ENCODE measurements at regions not wholly inside any gene's neighbourhood (a gene's known extent, or its start where the extent isn't known, plus 50 kb on each side); places are given as distances from the start of the nearest gene placed in this dataset.

DNA sequence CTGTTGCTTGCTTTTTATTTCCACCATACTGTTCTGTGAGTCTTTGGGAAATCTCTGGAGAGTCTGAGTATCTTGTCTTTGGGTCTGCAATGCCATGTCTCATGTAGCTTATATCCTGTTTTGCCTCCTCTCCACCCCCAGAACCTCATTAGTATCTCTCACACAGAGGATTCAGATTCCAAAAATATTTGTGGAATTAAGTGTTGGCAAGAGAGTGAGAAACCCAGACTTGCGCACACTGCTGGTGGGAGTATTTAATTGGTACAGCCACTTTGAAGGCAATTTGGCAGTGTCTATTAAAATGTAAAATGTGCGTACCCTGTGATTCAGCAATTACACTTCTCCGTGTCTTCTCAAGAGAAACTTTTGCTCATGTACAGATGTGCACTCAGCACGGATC lies 68.6 kb downstream of the ZNF621 start:
- DNase-seq, result no peak

GRCh38 chr3:40597441-40597840 lies 72.7 kb downstream of the ZNF621 start:
- no peak for DNase-seq

- no peak for DNase-seq
Observed at GRCh38 chr3:40598338-40598737, 73.6 kb downstream of the ZNF621 start.

DNA sequence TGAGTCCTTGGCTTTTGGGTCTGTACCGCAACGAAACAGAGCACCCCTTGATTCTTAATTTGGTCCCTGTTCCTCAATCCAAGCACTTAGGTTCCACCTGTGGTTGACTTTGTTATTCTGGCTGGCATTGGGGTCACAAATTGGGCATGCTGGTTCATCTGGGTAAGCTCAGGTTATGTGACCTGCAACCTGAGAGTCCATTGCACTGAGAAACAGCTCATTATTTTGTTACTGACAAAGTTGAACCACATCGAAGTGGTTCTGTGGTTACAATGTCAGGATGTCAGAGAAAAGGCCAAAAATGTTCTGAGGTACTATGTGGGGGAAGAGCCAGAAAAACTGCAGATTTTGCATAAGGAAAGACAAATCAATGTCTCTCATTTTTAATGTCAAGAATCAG lies 74.2 kb downstream of the ZNF621 start:
- no peak for DNase-seq

GRCh38 chr3:40602778-40603385 lies 78.1 kb downstream of the ZNF621 start:
- DNase-seq, result no peak

- no peak for DNase-seq
Observed at GRCh38 chr3:40605960-40606359, 81.2 kb downstream of the ZNF621 start.

DNA sequence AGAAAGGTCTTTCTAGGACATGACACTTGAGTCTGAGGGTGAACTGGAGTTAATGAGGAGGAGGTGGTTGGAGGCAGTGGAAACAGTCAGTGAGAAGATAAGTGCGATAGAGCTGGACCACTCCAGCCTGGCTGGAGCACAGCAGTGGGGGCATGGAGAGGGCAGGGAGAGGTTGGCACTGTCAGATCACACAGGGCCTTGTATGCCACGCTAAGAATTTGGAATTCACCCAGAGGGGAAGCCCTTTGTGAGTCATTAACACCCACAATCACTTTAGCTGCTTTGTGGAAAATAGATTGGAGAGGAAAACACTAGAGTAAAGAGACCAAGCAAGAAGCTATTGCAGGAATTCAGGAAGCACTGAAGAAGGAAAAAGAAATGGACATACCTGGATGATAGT lies 83.3 kb downstream of the ZNF621 start:
- no peak for DNase-seq

DNA sequence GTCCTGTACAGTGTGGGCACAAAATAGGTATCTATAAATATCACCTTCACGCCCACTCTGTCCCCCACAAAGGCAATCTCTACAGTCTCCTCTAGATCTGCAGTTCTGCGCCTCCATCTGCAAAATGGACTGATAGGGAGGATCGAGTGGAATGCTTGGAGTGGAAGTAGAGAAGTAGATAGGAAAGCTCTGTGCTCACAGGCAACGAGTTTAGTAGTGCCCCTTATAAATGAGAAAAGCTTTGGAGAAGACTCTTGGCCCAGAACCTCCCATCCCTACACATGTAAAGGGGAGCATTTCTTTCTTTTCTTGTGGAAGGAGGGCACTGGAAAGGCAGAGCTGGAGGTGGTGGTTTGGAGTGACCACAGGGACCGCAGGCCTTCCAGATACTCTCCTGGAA lies 88.5 kb downstream of the ZNF621 start:
- DNase-seq, result no peak

GRCh38 chr3:40615110-40615915 lies 90.6 kb downstream of the ZNF621 start:
- DNase-seq, result no peak

GRCh38 chr3:40615918-40616819 lies 91.4 kb downstream of the ZNF621 start:
- no peak for DNase-seq

- DNase-seq, result no peak
Observed at GRCh38 chr3:40617084-40617483, 92.3 kb downstream of the ZNF621 start.

DNA sequence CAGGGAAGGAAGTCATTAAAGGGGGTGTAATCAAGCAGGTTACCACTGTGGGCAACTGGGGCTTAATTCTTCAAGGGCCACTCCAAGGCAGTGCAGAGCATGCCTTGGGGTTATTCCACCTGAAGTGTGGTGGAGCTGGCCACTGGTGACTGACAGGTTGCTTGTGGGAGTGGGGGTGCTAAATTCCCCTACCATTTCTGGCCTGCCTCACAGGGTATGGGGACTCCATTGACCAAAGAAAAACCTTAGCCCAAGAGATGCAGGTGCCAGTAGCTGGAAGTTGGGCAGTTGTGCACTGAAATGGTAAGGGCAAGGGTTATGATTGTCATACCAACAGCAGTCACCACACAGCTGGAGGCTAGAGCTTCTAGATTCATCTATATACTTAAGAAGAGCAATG lies 93.4 kb downstream of the ZNF621 start:
- DNase-seq, result no peak

- DNase-seq, result no peak
Observed at GRCh38 chr3:40620151-40620550, 95.4 kb downstream of the ZNF621 start.

DNA sequence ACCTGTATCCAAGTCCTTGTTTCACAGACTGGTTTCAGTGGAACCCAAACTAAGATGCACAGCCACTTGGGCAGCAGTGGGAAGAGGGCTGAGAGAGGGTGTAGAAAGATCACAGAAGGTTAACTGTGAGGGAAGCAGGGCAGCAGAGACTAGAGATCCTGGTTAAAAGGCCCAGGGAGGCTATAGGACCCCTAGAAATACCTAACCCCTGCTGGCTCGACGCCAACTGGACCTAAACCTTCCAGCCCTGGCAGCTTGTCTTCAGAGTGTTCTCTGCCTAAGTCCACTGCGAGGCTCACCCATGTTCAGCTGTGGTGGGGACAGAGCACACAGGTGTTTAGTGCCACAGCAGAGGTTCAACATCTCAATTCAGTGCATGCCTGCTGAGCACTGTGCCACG lies 96.5 kb downstream of the ZNF621 start:
- no peak for DNase-seq

GRCh38 chr3:40623567-40623966 lies 98.8 kb downstream of the ZNF621 start:
- no peak for DNase-seq

GRCh38 chr3:40624189-40624769 lies 99.5 kb downstream of the ZNF621 start:
- DNase-seq, result no peak

GRCh38 chr3:40627095-40627494 lies 102.3 kb downstream of the ZNF621 start:
- DNase-seq, result no peak

GRCh38 chr3:40628984-40629383 lies 104.2 kb downstream of the ZNF621 start:
- no peak for DNase-seq

GRCh38 chr3:40631341-40631995 lies 106.7 kb downstream of the ZNF621 start:
- DNase-seq, result no peak

DNA sequence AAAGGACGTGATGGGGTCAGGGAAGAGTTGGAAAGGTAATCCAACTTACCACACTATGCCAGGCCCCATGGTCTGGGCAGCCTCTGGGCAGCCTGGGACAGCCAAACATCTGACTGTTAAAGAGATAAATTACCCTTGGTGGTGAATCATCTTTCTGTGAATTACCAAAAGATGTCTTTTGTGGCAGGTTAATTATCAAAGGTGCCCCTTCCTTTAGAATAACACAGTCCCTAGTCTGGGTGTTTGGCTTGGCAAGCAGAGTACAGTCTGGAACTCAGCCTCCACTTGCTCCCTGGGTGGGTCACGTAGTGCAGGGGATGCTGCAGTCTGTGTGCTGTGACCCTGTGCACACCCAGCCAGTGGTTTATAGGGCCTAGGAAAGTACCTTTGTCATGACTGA lies 113.1 kb downstream of the ZNF621 start:
- DNase-seq, result no peak

GRCh38 chr3:40639006-40639405 lies 114.2 kb downstream of the ZNF621 start:
- no peak for DNase-seq

GRCh38 chr3:40642812-40643211 lies 118.1 kb downstream of the ZNF621 start:
- DNase-seq, result no peak

DNA sequence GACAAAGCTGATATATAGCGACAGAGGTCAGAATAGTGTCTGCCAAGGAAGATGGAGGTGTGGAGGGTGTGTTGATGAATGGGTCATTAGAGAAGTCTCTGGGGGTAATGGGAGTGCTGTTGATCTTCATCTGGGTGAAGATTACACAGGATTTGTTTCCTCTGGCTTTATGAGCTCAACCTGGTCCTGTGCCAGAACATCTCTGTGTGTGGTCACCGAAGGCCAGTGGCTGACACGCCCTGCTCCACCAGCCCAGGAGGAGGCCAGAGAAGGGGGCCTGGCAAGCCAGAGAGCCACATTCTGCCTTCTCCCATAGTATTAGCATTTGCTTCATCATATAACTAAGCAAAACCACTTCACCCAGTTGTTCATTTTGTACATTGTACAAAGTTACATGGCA lies 121.1 kb downstream of the ZNF621 start:
- DNase-seq, result no peak

All from activated CD4-positive, alpha-beta T cell treated with anti-CD3 and anti-CD28 coated beads, Interleukin-2, amount 50 U/mL, for 4 hours (primary cell).